ENCODE measurements at regions not wholly inside any gene's neighbourhood (a gene's known extent, or its start where the extent isn't known, plus 50 kb on each side); places are given as distances from the start of the nearest gene placed in this dataset.

- H3K4me3 ChIP-seq (replicated peaks; ENCODE audit: low read depth, low read length), result no peak overlapping the region
- no peak for TF ChIP-seq CTCF (IDR thresholded peaks at IDR 0.05; ENCODE audit: low read depth, low read length, missing control alignments)
- no peak for DNase-seq (ENCODE audit: extremely low read depth, low read depth)
Observed at GRCh38 chr2:147363181-147363580, 481.6 kb upstream of the ACVR2A start.

GRCh38 chr2:147358375-147358774 is 486.5 kb upstream of the ACVR2A start:
- TF ChIP-seq CTCF (IDR thresholded peaks at IDR 0.05; ENCODE audit: low read depth, low read length, missing control alignments), result no peak
- DNase-seq (ENCODE audit: extremely low read depth, low read depth), result no peak
- no peak overlapping the region for H3K4me3 ChIP-seq (replicated peaks; ENCODE audit: low read depth, low read length)

GRCh38 chr2:147356157-147356556 is 488.7 kb upstream of the ACVR2A start:
- no peak for TF ChIP-seq CTCF (IDR thresholded peaks at IDR 0.05; ENCODE audit: low read depth, low read length, missing control alignments)
- no peak overlapping the region for H3K4me3 ChIP-seq (replicated peaks; ENCODE audit: low read depth, low read length)
- DNase-seq (ENCODE audit: extremely low read depth, low read depth), result no peak

GRCh38 chr2:147355706-147356105 is 489.1 kb upstream of the ACVR2A start:
- TF ChIP-seq CTCF (IDR thresholded peaks at IDR 0.05; ENCODE audit: low read depth, low read length, missing control alignments), result no peak
- no peak for DNase-seq (ENCODE audit: extremely low read depth, low read depth)

GRCh38 chr2:147353072-147353381 is 491.8 kb upstream of the ACVR2A start:
- no peak overlapping the region for H3K4me3 ChIP-seq (replicated peaks; ENCODE audit: low read depth, low read length)
- no peak for TF ChIP-seq CTCF (IDR thresholded peaks at IDR 0.05; ENCODE audit: low read depth, low read length, missing control alignments)
- no peak for DNase-seq (ENCODE audit: extremely low read depth, low read depth)

More at GRCh38 chr2:147355706-147356105, 489.1 kb upstream of the ACVR2A start:
- no peak overlapping the region for H3K4me3 ChIP-seq (replicated peaks; ENCODE audit: low read depth, low read length)

- no peak for TF ChIP-seq CTCF (IDR thresholded peaks at IDR 0.05; ENCODE audit: low read depth, low read length, missing control alignments)
- no peak for DNase-seq (ENCODE audit: extremely low read depth, low read depth)
- no peak overlapping the region for H3K4me3 ChIP-seq (replicated peaks; ENCODE audit: low read depth, low read length)
Observed at GRCh38 chr2:147352264-147353071, 492.4 kb upstream of the ACVR2A start.

GRCh38 chr2:147351784-147352183 is 493.0 kb upstream of the ACVR2A start:
- no peak for DNase-seq (ENCODE audit: extremely low read depth, low read depth)
- no peak overlapping the region for H3K4me3 ChIP-seq (replicated peaks; ENCODE audit: low read depth, low read length)
- no peak for TF ChIP-seq CTCF (IDR thresholded peaks at IDR 0.05; ENCODE audit: low read depth, low read length, missing control alignments)

Data from HFF-Myc (cell line).